Esophagus squamous epithelium (tissue), 4 donors: ENCODE measurements at regions not wholly inside any gene's neighbourhood (a gene's known extent, or its start where the extent isn't known, plus 50 kb on each side); places are given as distances from the start of the nearest gene placed in this dataset.

Experiments used
- CTCF ChIP-seq, 6 experiments: fragments of 450-650 bp in 4 of 6; fragments of 200-600 bp in 2 of 6; sonication (generic) in 2 of 6; IDR thresholded peaks; one replicate each; pipeline ENCODE4 v1.5.1; 2016 to 2019; ENCODE audit warnings: antibody characterized with exemption in 6 of 6, mild to moderate bottlenecking in 4 of 6, moderate library complexity in 4 of 6
- POLR2A ChIP-seq, 4 donors: fragments of 450-650 bp; IDR thresholded peaks; one replicate each; pipeline ENCODE4 v1.6.1; 2017; ENCODE audit warnings: antibody characterized with exemption in 4 of 4, mild to moderate bottlenecking in 4 of 4, moderate library complexity in 3 of 4

GRCh38 chr3:166836836-166837235 lies 543.3 kb downstream of the ZBBX start:
- TF ChIP-seq POLR2A (IDR thresholded peaks at IDR 0.05) (no peak), CTCF (IDR thresholded peaks at IDR 0.05) (no peak)
